ENCODE measurements at regions not wholly inside any gene's neighbourhood (a gene's known extent, or its start where the extent isn't known, plus 50 kb on each side); places are given as distances from the start of the nearest gene placed in this dataset.
"Not testable (repeated sequence)": the region's sequence is repeated elsewhere in the genome, so short reads cannot be mapped to it uniquely, and the experiment has no call there.

DNA sequence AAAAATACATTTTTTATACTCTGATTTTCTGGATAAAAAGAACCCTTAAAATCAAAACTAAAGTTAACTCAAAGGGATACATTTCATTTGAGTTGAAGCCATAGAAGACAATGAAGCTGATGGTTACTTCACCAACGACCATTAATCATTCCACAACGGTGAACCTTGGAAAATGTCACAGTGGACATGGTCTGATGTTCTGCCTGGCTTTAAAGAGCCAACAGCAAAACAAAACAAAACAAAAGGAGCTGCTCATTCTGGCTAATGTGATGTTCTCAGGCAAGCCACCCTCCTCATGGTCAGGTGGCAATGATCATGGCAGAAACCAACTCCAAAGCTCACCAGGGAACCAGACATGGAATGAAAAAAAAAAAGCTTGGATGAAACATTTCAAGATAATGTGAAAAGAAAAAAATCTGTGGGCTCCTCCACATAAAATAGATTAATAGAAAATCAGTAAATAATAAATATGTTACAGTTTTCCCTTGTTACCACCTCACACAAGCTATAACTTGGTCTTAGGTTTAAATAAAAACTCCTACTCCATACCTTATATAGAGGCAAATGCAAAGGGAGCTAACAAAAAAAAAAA, 90.1 kb upstream of the SERTAD2 start:
- DNase-seq (ENCODE audit: low read depth in 2 of 2), result no peak

DNA sequence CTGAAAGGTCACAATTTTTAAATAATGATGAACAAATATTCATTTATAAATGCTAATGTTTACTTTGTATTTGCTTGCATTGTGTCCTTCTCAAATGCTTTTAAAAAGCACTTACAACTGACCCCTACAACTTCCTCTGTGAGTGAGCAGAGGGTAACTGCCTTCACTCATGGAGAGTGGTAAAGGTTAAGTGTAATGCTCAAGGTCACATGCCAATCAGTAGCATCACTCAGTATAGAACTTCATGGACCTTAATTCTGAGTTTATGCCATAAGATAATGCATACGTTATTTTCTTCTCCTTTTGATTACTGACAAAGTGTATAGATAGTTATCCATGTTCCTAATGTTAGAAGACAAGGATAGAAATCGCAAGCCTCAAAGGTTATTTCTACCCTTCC, 91.8 kb upstream of the SERTAD2 start:
- DNase-seq (ENCODE audit: low read depth in 2 of 2), result no peak

DNA sequence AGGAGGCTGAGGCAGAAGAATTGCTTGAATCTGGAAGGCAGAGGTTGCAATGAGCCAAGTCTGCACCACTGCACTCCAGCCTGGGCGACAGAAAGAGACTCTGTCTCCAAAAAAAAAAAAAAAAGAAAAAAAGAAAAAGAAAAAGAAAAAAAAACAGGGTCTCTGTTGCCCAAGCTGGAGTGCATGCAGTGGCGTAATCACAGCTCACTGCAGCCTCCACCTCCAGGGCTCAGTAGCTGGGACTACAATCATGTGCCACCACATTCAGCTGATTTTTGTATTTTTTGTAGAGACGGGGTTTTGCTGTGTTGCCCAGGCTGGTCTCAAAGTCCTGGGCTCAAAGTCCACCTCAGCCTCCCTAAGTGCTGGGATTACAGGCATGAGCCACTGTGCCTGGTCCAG, 94.0 kb upstream of the SERTAD2 start:
- DNase-seq (ENCODE audit: low read depth in 2 of 2), result not testable (repeated sequence)

DNA sequence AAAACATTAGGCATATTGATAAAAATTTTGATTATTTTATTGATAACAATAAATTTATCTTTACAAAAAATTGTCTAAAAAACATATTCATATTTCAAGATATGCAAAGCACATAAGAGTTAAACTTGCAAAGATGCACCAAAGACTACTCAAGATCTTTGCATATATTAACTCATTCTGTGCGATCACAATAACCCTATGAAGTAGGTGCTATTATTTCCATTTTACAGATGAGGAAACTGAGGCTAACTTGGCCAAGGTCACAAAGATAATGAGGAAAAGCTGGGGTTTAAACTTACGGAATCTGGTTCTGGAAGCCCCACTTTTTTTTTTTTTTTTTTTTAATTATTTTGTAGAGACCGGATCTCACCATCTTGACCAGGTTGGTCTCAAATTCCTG, 94.4 kb upstream of the SERTAD2 start:
- no peak for DNase-seq (ENCODE audit: low read depth in 2 of 2)

DNA sequence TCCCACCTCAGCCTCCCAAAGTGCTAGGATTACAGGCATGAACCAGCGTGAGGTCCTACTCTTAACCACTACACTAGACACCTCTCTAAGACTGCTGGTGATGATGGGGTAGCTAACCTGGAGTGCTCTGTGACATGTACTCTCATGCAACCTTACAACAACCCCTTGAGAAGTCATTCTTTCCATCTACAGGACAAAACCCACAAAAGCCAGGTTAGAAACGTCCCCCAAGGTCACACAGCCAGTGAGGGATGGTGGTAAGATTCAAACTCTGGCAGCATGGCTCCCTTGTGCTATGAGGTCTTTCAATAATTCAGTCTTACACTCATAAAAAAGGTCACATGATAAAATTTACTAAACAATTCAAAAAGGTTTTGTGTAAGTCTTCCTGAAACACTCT, 94.8 kb upstream of the SERTAD2 start:
- no peak for DNase-seq (ENCODE audit: low read depth in 2 of 2)

DNA sequence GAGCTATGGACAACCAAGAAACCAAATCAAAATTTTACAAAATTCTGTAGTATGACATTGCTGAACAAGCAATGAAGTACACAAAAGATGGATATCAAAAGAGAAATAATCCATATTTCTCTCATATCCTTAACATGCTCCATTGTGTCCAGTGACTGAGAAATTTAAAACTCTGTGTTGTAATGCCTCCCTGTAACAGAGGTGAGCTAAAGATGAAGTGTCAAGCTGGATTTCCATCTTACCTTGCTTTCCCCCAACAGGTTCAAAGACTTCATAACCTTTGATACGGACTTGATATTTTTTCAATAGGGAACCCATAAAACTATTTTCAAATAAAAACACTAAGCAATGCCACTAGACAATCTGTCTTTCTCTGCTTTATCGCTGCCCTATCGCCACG, 95.7 kb upstream of the SERTAD2 start:
- peak in 1 of 2 donors; percentile 3 for DNase-seq (ENCODE audit: low read depth in 2 of 2)

DNA sequence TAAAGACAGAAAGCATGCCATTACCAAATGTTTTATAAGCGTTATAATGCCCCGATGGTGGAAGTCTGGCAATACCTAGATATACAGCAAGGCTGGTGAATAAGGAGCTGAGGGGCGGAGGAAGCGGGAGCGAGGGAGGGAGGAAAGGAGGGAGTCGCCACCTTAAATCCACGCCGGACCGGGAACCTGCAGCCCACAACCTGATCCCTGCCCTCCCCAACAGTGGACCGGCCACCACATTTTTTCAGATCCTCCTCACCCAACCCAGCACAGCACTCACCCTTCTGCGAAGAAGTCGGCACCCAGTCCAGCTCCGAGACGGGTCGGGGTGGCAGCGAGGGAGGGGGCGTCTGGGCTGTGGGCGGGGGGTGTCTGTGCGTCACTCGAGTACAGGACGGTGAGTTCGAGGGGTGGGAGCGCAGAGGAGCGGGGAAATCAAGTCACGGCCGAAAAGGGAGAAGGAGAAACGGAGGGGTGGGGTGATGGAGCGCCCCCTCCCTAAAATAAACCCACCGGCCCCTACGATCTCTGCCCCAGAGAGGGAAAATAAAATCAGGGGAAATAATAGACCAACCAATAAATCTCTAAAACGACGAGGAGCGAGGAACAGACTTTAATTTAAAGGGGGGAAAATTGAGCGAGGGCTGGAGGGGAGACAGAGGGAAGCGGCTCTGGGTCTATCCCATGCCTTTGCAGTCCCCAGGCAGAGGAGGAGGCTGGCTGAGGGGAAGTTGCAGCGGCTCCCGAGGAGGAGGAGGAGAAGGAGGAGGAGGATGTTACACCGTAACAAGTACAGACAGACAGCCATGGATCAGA, 96.5 kb upstream of the SERTAD2 start:
- peak; percentile 32 to 57 for DNase-seq (ENCODE audit: low read depth in 2 of 2)

DNA sequence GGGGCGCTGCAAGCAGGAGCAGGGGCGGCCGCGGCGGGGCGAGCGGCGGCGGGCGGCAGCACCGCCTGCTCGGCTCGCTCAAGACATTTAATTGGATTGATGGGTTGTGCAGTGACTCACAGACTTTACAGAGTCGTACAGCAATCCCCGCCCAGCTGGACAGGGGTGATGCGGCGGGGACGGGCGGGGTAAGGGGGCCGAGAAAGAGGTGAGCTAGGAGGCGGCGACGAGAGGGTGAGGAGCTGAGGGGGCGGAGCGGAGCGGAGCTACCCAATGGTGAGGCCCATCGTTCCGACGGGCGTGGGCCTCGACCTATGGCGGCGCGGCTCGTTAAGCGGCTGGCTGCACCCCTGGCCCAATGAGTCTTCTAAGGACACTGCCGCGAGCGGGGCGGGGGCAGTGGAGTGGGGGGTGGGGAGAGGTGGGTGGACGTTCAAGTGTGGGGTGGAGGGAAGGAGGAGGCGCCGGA, 97.1 kb upstream of the SERTAD2 start:
- DNase-seq (ENCODE audit: low read depth in 2 of 2), result peak; percentile 100

DNA sequence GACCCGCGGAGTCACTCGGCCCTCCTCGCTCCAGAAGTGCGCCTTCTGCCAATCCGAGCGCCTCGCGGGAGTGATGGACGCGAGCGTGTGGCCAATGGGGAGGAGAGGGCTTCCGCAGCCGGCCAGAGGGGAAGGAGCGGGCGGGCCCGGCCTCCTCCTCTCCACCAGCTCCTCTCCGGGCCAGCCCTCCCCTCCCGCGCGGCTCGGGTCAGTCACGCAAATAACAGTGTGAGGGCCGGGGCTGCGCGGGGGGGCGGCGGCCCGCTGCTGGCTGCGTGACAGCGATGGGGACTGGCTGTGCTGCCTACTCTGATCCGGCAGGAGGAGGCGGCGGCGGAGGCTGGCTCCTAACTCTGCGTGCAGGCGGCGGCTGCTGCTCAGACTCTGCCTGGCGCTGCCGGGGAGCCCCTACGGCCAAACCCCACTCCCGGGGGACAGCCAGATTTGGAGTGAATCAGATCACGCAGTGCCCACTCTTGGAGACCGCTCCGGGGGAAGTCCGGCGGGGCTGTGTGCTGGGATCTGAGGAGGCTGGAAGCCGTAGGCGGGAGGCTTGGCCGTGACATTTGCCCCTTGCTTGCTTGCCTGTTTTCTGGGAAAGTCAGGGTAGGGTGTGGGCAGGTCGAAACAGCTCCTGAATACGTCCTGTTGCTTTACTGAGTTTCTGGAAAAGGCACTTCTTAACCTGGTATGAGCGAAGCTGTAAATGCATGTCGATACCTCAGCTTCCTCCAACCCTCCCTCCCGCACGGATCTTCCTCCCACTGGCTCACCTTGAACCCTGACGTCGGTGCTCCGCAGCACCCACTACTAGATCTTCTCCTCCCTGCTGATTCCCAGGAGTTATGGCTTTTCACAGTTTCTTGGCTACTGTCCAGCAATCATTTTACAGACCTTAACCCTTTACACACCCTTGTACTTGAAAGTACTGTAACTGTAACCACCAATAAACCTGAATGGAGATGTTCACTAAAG, 97.9 kb upstream of the SERTAD2 start:
- peak; percentile 49 to 64 for DNase-seq (ENCODE audit: low read depth in 2 of 2)

DNA sequence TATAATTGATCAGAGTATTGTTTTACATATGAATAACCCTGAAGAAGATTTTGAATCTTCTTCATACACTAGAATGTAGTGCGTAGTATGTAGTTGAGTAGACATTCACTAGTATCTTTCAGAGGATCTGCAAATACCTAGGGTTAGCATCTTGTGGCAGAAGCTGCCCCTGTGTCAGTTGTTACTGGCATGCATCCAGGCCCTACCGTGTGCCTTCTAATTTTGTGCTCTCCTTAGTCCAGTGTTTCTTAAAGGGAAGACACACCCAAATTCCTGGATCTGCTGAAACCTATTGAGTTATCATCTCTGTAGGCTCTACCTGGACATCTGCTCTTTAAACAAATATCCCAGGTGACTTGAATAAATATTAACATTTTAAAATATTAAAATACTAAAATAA, 99.7 kb upstream of the SERTAD2 start:
- no peak for DNase-seq (ENCODE audit: low read depth in 2 of 2)

DNA sequence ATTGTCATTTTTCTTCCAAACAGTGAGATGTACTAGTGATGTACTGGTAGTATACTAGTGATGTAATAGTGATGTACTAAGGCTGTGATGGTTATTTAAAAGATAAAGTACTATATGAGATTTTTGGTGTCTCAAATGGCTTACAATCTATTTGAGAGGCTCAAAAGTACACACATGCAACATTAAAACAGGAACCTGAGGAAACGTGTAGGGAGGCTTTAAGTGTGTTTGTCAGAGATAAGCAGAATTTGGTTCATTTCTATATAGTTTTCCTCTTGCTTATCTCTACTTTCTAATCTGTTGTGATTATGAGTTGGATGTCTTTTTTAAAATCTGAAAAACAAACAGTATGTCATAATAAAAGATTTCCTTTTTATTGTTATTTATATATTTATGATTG, 100.9 kb upstream of the SERTAD2 start:
- DNase-seq (ENCODE audit: low read depth in 2 of 2), result no peak

DNA sequence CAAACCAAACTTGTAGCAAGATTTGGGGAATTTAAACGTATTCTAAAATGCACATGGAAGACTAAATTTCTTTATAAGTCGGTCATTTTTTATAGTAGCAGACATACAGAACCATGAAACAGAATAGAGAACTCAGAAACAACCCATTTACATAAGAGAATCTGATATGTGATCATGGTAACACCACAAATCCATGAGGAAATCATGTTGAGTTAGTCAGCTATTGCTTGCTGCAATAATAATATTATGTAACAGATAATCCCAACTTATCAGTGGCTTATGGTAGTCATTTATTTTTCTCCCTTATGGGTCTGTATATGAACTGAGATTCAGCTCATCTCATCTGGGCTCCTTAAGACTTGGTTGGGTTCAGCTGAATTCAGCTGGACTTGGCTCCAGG, 103.4 kb upstream of the SERTAD2 start:
- DNase-seq (ENCODE audit: low read depth in 2 of 2), result no peak

DNA sequence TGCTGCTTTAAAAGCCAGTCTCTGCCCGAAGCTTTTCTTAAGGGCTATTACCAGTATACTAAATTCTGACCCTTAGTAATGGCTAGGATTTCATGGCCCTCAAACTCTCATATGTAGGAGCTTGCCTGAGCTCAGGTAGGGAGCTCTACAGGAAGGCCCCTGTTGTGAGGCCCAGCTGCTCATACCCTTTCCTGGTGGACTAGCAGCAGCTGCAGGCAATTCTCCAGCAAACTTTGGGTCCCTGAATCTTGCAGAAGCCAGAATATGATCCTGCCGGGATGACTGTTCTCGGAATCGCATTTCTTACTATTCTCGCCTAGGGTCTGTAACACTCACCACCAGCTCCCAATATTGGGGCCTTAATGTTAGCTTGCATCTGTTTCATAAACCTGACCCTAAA, 106.4 kb upstream of the SERTAD2 start:
- no peak for DNase-seq (ENCODE audit: low read depth in 2 of 2)

DNA sequence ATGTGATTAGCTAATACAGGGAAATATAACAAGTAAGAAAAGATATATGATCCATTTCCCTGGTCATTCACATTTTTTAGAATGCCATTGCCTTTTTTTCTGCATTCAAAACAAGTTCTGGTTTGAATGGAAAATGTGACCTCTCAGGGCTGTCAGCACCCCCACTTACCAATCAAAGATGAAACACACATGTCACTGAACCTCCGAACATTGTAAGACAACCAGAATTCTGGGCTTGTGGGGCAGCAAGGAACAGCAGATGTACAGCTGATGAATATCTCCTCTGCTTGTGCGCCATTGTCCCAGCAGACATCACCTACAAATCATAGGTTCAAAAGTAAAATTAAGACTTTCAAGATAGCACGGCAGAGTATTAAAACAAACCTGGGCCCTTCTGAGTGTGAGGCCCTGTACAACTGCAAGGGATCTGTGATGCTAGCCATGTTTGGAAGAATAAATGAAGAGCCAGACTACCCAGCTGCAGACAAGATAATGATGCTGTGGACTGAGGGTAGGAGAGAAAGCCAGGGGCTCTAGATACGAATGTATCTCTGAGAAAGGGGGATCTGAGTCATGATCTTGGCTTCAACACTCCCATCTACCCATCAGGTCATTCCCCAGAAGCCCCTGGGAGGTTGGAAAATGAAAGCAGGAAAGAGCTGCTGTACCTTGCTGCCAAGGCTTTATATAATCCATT, 108.7 kb upstream of the SERTAD2 start:
- no peak for DNase-seq (ENCODE audit: low read depth in 2 of 2)

DNA sequence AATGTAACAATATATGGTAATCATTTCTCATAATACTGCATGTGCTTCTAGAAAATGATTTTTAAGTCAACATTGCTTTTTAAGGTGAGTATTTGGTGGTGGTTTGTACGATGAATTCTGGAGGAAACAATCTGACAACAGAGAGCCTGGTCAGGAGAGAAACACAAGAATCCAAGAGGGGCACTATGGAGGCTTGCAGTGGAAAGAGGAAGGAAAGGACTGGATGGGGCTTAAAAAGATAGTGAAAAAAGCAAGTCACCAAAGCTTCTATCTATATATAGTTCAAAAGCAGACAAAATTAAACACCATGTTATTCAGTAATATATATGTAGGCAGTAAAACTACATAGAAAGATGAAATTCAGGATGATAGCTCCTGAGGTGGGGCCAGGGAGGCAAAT, 109.4 kb upstream of the SERTAD2 start:
- DNase-seq (ENCODE audit: low read depth in 2 of 2), result no peak

DNA sequence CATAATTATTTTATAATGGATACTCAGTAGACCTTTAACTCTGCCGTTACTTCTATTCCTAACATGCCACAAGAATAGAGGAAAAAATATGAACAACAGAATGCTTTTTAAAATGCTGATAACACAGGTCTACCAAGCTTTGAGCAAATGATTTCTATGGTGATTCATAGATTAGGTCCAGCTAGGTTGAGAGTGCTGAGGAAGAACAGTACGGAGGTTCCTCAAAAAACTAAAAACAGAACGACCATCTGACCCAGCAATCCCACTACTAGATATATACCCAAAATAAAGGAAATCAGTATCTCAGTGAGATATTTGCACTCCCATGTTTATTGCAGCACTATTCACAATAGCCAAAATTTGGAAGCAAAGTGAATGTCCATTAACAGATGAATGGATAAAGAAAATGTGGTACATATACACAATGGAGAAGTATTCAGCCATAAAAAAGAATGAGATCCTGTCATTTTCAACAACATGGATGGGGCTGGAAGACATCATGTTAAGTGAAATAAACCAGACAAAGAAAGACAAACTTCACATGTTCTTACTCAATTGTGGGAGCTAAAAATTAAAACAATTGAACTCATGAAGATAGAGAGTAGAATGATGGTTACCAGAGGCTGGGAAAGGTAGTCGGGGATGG, 111.6 kb upstream of the SERTAD2 start:
- no peak for DNase-seq (ENCODE audit: low read depth in 2 of 2)

DNA sequence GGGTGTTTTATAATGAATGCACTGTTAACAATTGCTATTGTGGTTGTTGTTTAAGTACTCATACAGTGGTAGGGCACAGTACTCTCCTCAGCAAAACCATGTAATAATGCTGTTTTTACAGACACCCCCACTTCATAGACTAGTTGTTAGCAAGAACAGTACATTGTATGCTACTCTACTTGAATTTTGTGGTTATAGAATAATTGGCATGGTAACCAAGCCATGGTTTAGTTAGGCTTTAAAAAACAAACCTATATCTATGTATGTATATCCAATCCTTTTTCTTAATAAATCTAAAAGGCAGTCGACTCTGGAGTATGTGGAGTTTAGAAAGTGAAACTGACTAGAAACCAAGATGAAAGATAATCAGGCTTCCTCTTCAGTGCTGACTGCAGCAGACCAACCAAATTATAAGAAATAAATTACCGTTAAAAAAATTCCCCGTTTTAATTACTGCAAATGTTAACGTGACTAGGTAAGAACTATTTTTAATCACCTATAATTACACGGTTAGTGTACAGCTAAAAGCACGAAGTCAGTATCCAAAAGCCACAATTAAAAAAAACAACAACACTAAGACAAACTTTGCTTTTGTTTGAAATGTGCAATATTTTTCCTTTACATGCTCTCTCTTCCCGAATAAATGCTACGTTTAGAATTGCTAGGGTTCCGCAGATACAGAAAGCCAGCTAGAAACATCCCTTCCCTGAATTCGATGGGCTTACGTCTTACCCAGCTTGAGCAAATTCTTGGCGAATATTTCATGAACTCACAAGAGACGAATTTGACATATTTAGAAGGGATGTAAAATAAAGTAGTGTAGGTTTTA, 113.3 kb upstream of the SERTAD2 start:
- peak; percentile 62 to 66 for DNase-seq (ENCODE audit: low read depth in 2 of 2)

DNA sequence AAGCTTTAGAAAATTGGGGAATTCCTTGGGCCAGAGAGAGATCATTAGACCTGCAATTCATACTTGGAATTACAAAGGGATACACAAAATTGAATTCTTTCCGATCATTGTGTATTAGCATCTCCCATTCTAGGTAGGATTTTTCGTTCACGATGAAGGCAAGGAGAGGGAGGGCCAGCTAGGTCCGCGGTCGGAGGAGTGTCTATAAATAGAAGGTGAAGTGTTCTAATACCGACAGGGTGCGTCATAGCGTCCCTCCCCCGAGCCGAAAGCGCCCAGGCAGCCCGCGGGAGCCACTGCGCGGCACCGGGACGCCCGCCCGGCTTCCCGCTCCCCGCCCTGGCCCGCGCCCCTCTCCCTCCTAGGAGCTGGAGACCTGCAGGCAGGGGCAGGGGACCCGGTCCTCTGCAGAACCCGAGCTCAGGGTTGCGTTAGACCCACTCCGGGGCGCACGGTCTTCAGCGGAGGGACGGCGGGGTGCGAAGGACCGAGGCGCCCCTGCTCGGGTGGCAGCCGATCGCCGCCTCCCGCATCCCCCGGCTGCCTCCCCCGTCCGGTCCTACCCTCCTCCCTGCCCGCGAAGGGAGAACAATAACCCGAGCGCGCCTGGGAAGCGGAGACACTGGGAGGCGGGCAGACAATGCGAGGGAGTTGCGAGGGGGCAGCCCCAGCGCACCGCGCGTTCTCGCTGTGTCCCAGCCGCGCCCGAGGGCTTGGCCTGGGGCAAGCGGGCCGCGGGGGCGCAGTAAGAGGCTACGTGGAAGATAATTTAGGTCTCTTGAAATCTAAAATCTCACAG, 114.2 kb upstream of the SERTAD2 start:
- peak; percentile 85 to 93 for DNase-seq (ENCODE audit: low read depth in 2 of 2)

DNA sequence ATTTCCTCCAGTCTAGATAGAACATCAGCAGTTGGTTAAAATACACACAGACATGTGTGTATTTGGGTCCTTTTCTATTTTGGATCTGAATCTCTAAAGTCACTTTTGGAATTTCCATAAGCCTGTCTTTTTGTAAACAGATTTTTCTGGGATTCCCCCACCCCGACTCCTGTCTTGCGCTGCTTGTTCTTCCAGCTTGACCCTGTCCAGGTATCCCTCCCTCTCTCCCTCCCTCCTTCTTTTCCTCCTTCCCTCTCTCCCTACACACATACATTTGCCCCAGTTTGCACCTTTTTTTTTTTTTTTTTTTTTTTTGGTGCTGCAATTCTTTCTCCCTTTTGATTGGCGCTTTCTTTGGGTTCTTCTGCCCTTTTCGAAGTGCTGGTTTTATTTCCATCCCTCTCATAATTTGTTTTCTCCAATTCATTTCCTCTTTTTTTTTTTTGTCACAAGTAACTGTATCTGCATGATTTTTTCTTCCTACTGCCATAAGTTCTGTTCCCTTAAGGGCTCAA, 114.8 kb upstream of the SERTAD2 start:
- no peak for DNase-seq (ENCODE audit: low read depth in 2 of 2)
